CD1c-positive myeloid dendritic cell (primary cell): ENCODE measurements at regions not wholly inside any gene's neighbourhood (a gene's known extent, or its start where the extent isn't known, plus 50 kb on each side); places are given as distances from the start of the nearest gene placed in this dataset.
"Not testable (repeated sequence)": the region's sequence is repeated elsewhere in the genome, so short reads cannot be mapped to it uniquely, and the experiment has no call there.

Experiments
- DNase-seq: peaks from one replicate; pipeline ENCODE4 v3.0.0-alpha.2; 2016; ENCODE audit errors: extremely low spot score

GRCh38 chr3:110391640-110392395 is 679.8 kb upstream of the NECTIN3 start:
- DNase-seq = no peak

GRCh38 chr3:110393941-110394340 is 677.7 kb upstream of the NECTIN3 start:
- no peak for DNase-seq

DNA sequence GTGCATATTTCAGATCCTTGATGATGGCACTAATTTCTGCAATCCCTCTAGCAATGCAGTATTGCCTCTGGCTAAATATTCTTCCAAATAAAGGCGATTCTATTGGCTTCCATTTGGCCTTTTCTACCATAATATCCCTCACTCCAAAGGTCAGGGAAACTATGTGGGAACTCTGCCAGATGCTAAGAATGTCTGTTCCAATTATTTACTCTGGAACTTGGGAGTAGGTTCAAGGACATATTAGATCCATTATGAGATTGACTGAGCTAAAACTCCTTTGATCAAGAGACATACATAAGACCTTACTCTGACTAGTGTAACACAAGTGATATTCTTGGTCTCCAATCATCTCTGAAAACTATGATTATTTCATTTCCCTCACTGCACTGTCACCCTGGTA is 674.5 kb upstream of the NECTIN3 start:
- DNase-seq = no peak

DNA sequence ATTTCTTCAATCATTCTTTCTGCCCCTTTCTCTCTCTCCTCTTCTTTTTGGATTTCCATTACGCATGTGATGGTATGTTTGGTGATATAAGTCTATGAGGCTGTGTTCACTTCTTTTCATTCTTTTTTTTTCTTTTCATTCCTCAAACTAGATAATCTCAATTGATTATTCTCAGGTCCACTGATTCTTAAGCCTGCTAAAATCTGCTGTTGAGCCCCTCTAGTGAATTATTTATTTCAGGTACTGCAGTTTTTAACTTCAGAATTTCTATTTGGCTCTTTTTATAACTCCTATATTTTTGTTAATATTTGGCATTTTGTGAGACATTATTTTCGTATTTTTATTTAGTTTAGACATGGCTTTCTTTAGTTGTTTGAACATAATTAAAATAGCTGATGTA is 671.3 kb upstream of the NECTIN3 start:
- DNase-seq = no peak

DNA sequence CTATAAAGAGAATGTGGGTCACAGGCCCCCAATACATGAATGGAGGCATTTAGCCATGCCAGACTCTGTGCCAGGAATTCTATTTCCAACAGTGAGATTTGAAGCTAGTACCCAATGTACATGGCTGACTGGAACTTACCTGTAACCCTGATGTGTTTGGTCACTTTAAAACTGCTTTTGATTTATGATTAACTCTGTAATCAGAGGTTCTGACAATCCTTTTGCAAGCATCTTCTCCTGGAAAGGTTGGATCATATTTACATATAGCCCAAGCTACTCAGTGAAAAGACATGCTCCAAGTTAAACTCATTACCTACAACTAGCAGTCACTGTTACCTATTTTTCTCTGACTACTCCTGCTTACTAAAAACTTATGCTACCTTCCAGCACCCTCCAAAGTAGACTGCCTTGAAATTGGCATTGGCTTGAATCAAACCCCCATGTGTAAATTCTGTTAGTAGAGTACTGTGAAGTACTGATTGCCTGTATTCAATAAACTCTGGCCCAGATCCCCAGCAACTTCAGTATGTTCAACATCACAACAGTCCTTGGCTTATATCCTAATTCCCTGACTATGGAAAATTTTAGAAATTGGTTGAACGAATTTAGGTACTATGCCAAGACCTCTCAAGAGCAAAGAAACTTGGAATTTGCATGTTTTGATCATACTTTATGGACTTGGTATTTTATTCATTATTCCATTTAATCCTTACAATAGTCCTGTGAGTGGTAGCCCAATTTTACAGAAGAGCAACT is 665.6 kb upstream of the NECTIN3 start:
- DNase-seq = no peak

- no peak for DNase-seq
These were observed 658.4 kb upstream of the NECTIN3 start for GRCh38 chr3:110413266-110413665.

DNA sequence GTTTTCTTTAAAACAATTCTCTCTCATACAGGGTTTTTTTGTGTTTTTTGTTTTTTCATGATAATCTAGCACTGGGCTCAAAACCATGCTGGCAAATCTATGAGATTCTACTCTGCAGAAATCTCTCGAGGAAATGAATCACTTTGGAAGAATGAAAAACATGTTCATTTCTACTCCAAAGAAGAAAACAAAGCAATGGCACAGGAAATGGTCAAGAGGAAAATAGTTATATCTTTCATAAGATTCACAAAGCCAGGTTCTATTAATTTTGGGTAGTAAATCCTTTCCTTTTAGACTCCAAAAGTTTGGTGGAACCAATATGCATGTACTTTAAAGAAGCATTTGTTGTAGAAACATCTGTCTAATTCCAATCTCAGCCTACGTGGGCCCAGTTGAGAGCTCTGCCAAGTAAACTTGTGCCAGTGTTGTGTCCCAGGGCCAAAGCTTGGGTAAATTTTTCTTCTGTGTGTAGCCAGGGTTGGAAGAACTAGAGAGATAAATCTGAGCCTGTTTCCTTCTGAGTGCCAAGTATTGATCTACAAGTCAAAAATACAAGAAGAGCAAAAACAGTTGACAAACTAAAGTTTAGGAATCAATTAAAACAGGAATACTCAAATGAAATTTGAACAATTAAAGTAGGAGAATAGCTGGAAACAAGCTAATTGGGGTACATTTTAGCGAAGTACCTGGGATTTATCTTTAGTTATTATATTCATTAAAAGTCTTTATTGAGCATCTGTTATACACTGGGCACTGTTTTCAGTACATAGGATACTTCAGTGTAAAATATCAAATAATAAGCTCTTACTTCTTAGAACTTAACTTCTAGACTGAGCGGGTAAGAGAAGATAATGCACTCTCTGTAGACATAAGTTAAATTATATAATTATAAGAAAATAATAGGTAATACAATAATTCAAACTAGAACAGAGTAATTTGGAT is 657.5 kb upstream of the NECTIN3 start:
- DNase-seq = no peak

DNA sequence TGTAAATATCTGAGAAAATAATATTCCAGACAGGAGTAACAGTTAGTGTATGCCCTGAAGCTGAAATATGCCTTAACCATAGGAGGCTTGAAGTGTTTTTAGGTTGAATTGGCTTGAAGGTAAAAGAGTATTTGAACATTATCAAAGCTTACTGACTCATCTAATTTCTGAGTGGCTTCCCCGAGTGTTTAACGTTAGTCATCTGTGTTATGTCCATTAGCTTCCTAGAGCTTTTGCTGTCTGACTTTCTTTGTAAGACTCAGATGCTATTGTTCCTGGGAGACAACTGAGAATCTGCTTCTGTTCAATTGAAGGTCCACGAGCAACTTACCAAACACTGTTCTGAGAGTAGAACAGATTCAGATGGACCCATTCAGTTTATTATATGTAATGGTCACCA is 656.8 kb upstream of the NECTIN3 start:
- no peak for DNase-seq

DNA sequence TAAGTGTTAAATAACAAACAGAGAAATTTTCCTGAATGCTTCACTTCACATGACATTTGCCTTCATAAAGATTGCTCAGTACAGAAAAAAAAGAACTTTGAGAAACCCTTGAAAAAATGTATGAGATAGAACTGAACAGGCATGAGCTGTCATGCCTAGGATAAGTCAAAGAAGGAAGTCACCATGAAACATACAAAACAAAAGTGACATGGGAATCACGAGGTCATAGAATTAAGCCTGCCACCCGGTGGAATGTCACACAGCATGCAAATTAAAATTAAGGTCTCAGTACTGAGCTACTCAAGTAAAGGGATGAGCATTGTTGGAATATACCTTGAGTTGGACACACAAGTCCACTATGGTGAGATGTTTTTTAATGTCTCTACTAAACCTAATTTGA is 652.5 kb upstream of the NECTIN3 start:
- DNase-seq = no peak

DNA sequence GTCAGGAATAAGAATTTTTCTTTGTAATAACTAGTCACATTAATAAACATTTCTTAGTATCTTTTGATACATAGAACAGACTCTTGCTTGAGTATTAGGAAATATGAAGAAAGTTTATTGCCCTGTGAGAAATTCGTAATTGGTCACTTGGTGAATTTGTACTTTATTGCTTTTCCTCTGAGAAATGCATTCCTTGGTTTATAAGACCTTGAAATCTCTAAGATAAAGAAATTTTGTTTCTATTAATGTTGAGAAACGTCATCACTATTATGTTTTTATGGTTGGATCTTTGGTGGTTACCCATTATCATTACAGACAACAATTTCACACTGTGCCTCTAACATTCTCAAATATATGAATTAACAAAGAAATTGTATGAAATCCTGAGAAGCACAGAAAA is 652.0 kb upstream of the NECTIN3 start:
- DNase-seq = no peak

DNA sequence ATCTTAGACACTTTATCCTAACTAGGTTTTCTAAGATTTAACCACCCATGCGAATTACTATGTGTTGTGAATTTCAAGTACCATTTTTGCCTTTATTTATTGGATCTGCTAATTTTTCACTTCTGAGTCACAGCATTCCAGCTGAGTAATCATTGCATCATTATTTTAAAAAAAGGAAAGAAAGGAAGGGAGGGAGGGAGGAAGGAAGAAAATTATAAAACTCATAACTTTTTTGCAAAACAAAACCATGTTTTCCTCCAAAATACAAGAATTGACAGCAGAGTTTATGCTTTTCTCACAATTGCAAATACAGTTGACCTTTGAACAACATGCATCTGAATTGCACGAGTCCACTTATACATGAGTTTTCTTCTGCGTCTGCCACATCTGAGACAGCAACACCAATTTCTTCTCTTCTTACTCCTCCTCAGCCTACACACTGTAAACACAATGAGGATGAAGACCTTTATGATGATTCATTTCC is 651.4 kb upstream of the NECTIN3 start:
- no peak for DNase-seq

DNA sequence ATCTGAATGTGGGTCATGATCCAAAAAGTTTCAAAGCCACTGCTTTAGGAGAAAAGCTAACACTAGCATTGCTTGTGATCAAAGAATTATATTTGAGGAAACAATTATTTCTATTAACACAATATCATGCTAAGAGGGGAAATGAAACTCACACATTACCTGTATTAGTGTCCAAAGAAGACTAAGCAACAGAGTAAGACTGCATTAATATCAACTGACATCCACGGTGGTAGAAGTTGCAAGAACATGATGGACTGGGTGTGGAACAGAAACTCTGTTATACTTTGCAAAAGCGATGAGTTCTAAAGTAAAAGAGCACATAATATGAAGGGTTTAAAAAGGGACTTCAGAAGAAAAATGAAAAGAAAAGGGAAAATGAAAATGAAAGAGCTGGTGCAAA is 648.3 kb upstream of the NECTIN3 start:
- no peak for DNase-seq

- no peak for DNase-seq
These were observed 641.5 kb upstream of the NECTIN3 start for GRCh38 chr3:110430146-110430545.

- no peak for DNase-seq
These were observed 635.4 kb upstream of the NECTIN3 start for GRCh38 chr3:110436209-110436608.

GRCh38 chr3:110440066-110440653 is 631.5 kb upstream of the NECTIN3 start:
- not testable (repeated sequence) for DNase-seq

DNA sequence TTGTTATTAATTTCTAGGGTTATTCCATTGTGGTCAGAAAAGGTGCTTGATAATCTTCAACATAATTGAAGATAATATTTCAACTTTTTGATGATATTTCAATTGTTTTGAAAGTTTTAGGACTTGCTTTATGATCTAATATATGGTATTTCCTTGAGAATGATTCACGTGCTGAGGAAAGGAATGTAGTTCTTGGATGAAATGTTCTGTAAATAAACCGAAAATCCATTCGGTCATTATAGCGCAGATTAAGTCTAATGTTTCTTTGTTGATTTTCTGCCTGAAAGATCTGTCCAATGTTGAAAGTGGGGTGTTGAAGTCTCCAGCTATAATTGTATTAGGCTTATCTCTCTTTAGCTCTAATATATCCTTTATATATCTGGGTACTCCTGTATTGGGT is 617.5 kb upstream of the NECTIN3 start:
- DNase-seq = no peak

- DNase-seq = no peak
These were observed 615.6 kb upstream of the NECTIN3 start for GRCh38 chr3:110456001-110456400.

DNA sequence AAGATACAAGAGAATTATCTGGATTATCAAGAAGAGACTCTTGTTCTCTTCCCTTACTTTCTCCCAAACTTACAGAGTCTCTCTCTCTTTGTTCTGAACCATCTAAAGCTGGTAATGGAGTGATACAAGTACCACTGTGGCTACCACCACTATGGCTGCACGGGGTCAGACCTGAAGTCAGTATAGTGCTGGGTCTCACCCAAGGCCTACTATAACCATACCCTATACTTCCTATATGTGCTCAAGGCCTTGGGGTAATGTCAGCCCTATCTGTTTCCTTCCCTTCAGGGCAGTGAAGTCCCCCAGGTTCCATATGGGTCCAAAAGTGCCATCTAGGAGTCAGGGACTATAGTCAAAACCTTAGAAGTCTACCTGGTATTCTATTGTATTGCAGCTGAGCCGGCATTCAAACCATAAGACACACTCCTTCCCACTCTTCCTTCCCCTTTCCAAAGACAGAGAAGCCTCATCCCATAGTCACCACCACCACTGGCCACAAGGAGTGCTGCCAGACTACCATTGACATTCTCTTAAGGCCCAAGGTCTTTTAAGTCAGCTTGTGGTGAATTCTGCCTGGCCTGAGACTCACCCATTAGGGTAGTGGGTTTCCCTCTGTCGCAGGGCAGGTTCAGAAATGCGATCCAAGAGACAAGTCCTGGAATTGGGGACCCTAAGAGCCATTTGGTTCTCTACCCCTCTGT is 615.0 kb upstream of the NECTIN3 start:
- DNase-seq = no peak

DNA sequence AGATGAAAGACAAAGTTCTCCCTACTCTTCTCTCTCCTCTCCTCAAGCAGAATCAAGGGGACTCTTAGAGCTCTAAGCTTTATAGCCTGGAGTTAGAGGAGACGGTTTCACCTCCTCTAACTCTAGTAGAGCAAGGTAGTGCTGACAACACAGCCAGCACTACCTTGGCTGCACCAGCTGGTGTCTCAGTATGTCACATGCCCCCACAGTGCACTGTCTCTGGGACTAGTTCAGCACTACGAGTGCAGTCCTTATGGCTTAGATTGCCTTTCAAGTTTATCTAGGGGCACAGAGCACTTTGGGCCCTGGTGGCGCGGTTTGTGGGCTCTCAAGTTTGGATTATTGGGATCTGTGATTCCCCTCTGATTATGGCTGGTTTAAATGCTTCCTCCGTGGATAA is 614.1 kb upstream of the NECTIN3 start:
- no peak for DNase-seq

GRCh38 chr3:110459021-110459420 is 612.6 kb upstream of the NECTIN3 start:
- DNase-seq = no peak

DNA sequence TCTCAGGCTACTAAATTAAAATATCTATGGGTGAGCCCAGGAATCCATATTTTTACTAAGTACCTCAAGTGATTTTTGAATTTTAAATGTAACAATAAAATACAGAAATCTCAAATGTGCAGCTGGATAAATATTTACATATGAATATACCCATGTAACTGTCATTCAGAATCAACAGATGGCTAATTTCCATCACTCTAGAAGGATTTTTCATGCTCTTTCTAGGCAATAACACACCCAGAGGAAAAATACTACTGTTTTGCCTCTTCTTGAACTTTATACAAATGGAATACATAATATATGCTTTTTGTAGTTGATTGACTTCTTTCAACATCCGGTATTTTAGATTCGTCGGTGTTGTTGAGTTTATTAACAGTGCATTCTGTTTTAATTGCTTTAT is 601.3 kb upstream of the NECTIN3 start:
- DNase-seq = no peak
